Upper lobe of left lung (tissue), 4 donors: ENCODE measurements at regions not wholly inside any gene's neighbourhood (a gene's known extent, or its start where the extent isn't known, plus 50 kb on each side); places are given as distances from the start of the nearest gene placed in this dataset.
"Not testable (repeated sequence)": the region's sequence is repeated elsewhere in the genome, so short reads cannot be mapped to it uniquely, and the experiment has no call there.

ENCODE experiments used
- POLR2A ChIP-seq, 4 donors: fragments of 450-650 bp; IDR thresholded peaks; one replicate each; pipeline ENCODE4 v1.5.1; 2016 to 2017; ENCODE audit warnings: antibody characterized with exemption in 4 of 4, mild to moderate bottlenecking in 2 of 4
- POLR2AphosphoS5 ChIP-seq, 2 donors: sonication (generic); formaldehyde crosslinking; IDR thresholded peaks; one replicate each; pipeline ENCODE4 v1.5.1; 2017; ENCODE audit warnings: antibody characterized with exemption in 2 of 2

DNA sequence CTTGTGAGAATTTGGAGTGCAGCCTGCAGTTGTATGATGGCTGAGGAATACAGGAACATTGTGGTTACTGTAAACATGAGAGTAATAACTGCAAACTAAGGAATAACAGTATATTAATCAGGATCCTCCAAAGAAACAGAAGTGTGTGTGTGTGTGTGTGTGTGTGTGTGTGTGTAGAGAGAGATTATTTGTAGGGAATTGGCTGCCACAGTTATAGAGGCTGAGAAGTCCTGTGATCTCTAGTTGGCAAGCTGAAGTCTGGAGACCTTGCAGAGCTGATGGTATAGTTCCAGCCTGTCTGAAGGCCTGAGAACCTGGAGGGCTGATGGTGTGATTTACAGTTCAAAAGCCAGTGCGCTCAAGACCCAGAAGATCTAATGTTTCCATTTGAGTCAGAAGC is 273.3 kb upstream of the FRG1 start:
- not testable (repeated sequence) for TF ChIP-seq POLR2AphosphoS5, POLR2A (IDR thresholded peaks at IDR 0.05)
